Astrocyte of the cerebellum (primary cell): ENCODE measurements at regions not wholly inside any gene's neighbourhood (a gene's known extent, or its start where the extent isn't known, plus 50 kb on each side); places are given as distances from the start of the nearest gene placed in this dataset.

Experiments
- DNase-seq: peaks from one replicate; pipeline ENCODE4 v3.0.0-alpha.2; 2011; ENCODE audit warnings: low read depth
- H3K4me3 ChIP-seq: 2 replicates; pipeline ENCODE4 v1.5.1; 2011; ENCODE audit warnings: mild to moderate bottlenecking, low read depth, low read length, moderate library complexity
- in situ Hi-C: cut with HindIII; loops from 2 replicates; pipeline ENCODE4 v1.10.0; 2017; ENCODE audit warnings: low sequenced_read_pairs
- TF ChIP-seq, protein P1 (sequence below): IDR thresholded peaks from 2 replicates; pipeline ENCODE4 v1.5.1; 2012; ENCODE audit warnings: low read length, low read depth, moderate library complexity, mild to moderate bottlenecking; ENCODE audit errors: missing control alignments

GRCh38 chr1:218946147-218946546, 227.5 kb upstream of the LYPLAL1 start:
- in situ Hi-C loops = no loop called here
- no peak for DNase-seq
- TF ChIP-seq, protein P1, sequence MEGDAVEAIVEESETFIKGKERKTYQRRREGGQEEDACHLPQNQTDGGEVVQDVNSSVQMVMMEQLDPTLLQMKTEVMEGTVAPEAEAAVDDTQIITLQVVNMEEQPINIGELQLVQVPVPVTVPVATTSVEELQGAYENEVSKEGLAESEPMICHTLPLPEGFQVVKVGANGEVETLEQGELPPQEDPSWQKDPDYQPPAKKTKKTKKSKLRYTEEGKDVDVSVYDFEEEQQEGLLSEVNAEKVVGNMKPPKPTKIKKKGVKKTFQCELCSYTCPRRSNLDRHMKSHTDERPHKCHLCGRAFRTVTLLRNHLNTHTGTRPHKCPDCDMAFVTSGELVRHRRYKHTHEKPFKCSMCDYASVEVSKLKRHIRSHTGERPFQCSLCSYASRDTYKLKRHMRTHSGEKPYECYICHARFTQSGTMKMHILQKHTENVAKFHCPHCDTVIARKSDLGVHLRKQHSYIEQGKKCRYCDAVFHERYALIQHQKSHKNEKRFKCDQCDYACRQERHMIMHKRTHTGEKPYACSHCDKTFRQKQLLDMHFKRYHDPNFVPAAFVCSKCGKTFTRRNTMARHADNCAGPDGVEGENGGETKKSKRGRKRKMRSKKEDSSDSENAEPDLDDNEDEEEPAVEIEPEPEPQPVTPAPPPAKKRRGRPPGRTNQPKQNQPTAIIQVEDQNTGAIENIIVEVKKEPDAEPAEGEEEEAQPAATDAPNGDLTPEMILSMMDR = no peak
- H3K4me3 ChIP-seq = no peak overlapping the region

GRCh38 chr1:218948446-218948845, 225.2 kb upstream of the LYPLAL1 start:
- TF ChIP-seq, protein P1 = no peak
- no peak for DNase-seq
- in situ Hi-C loops = no loop called here
- H3K4me3 ChIP-seq = no peak overlapping the region

GRCh38 chr1:218953386-218953785, 220.3 kb upstream of the LYPLAL1 start:
- H3K4me3 ChIP-seq = no peak overlapping the region
- in situ Hi-C loops = no loop called here
- TF ChIP-seq, protein P1 = no peak
- DNase-seq = no peak

DNA sequence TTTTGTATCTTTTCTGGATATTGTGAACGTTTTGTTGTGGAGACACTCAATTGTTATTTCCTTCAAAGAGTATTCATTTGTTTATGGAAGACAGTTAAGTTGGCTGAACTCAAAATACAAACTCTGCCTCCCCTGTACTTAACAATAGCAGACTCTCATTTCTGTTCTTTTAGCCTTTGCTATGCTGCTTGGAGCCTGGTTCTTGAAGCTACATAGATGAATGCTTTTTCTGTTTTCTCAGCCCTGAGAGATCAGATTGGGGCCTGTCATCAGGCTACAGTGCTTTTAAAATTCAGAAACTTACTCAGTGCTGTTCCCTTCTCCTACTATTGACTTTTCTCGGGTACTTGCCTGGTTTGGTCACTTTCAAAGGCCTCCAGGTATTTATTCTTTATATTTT, 215.7 kb upstream of the LYPLAL1 start:
- no peak for DNase-seq
- in situ Hi-C loops = no loop called here
- TF ChIP-seq, protein P1 = no peak
- no peak overlapping the region for H3K4me3 ChIP-seq

DNA sequence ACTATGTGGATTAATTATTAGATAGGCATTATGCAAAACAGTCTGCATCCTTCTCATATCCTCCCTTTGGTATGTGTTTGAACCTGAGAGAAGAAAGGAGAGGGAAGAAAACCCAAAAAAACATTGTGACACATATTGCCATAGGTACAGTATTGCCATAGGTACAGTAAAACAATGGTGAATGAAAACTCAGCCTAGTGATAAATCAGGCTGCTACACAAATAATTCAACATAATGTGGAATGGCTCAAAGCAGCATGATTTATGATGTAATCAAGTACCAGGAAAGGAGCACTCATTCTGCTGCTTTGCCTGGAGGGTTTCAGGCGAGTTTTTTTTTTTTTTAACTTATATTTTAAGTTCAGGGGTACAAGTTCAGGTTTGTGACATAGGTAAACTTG, 213.9 kb upstream of the LYPLAL1 start:
- TF ChIP-seq, protein P1 = no peak
- in situ Hi-C loops = no loop called here
- no peak for DNase-seq
- H3K4me3 ChIP-seq = no peak overlapping the region

DNA sequence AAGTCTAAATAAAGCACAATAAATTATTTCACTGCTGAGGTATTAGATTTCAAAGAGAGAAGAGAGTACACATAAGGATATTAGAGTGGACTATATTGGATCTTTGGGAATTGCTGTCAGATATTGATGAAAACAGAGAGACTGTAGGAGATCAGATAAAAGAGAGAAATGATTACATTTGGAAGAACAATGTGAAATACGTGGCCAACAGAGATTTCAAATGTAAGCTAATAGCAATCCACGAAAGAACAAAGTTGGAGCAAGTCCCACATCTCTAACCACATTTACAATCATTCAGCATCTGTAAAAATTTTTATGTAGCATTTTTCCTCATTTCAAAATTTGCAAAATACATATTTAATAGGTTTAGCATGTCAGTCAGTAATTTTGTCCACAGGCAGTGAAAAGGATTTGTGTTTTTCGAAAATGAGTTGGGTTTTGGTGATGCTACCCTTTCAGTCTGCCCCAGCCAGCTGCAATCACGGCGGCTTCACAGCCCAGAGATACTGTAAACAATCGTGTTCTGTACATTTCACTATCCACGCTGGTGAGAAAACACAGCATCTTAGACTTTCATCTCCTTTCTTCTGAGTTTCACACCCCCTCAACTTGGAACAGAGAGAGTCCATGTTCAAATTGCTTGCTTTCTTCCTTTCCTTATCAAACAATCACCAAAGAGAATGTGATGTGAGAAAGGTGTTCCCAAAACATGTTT, 209.1 kb upstream of the LYPLAL1 start:
- in situ Hi-C loops = no loop called here
- no peak for DNase-seq

More for the DNA sequence above, 209.1 kb upstream of the LYPLAL1 start:
- TF ChIP-seq, protein P1 = no peak
- H3K4me3 ChIP-seq = no peak overlapping the region
